TTC549 (cell line): ENCODE measurements at regions not wholly inside any gene's neighbourhood (a gene's known extent, or its start where the extent isn't known, plus 50 kb on each side); places are given as distances from the start of the nearest gene placed in this dataset.

Experiments
- FAIRE-seq: peaks from 2 replicates; lab custom pipeline; 2012; peaks lifted over from hg19 to GRCh38; lab: Jason Lieb, UNC

- no peak for FAIRE-seq
These were observed 219.0 kb downstream of the SH3BP4 start for GRCh38 chr2:235170536-235171521.

DNA sequence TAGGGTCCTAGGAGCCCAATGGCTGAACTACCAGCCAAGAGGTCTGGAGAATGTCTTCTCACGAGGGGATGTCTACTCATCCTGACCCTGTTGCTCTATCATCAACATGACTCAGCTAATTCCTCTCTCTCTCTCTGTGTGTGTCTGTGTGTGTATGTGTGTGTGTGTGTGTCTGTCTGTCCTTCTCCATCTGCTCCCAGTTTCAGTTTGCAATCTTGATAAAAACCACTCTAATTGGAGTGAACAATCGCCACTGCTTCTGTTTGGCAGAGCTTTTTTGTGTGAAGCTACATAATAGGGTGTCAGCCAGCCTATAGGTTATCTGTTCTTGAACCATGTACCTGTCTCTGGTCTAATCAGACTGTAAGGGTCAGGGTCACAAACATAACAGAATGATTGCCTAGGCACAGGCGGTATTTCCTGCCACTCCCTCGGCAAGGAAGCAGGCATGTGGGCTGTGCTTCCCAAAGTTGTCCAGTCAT lies 219.8 kb downstream of the SH3BP4 start:
- FAIRE-seq = no peak

GRCh38 chr2:235180642-235181041 lies 228.8 kb downstream of the SH3BP4 start:
- no peak for FAIRE-seq

GRCh38 chr2:235183786-235184185 lies 232.0 kb downstream of the SH3BP4 start:
- FAIRE-seq = no peak

GRCh38 chr2:235187806-235188205 lies 236.0 kb downstream of the SH3BP4 start:
- no peak for FAIRE-seq

- no peak for FAIRE-seq
These were observed 239.7 kb downstream of the SH3BP4 start for GRCh38 chr2:235191486-235191885.

DNA sequence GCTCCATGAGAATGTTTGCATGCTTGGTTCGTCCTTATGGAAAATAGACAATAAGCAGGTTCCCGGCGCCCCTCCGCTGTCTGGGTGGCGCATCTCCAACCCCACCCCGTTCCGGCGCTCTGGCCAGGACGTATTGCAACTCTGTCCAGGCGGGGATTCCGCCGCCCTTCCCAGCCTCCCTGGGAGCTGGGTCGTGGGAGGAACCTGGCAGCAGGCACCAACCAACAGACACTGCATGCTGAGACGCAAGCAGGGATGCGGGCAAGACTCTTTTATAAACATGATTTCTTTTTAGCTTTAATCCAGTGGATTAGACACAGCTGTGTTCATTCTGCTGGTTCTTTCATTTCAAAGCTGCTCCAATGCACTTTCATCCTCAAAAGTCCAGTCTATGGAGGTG lies 240.2 kb downstream of the SH3BP4 start:
- FAIRE-seq = no peak

DNA sequence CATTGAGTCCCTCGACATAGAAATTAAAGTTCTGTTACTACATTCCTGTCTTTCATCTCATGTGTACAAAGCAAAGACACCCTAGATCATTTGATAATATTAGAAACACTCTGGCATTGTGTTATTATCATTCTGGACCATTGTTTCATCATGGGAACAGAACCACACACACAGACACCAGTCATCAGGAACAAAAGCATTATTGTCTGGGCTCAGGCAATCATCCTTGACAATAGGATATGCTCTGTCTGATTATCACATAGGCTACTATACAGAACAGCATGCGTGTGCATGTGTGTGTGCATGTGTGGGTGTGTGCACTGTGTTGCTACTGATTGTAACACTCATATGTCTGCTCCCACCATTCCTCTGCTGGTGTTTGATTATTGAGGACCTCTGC lies 242.5 kb downstream of the SH3BP4 start:
- FAIRE-seq = no peak

GRCh38 chr2:235194836-235195235 lies 243.0 kb downstream of the SH3BP4 start:
- FAIRE-seq = no peak

- FAIRE-seq = no peak
These were observed 244.1 kb downstream of the SH3BP4 start for GRCh38 chr2:235195921-235196320.

DNA sequence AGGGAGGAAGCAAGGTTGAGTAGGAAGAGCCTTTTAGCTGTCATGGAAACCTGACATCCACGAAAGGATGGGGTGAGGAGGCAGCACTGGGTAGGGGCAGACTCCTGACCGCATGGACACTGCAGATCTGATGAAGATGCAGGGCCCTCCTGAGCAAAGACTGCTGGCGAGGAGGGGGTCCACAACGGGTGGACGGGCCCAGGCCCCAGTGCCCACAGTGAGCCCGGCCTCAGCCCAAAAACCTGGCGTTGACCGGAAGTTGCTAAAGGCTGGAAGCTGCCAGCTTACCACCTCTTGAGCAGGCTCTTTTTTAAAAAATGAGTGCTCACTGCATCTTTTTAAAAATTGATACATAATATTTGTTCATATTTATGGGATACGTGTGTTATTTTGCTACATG lies 247.3 kb downstream of the SH3BP4 start:
- FAIRE-seq = no peak

- no peak for FAIRE-seq
These were observed 248.4 kb downstream of the SH3BP4 start for GRCh38 chr2:235200216-235200615.

DNA sequence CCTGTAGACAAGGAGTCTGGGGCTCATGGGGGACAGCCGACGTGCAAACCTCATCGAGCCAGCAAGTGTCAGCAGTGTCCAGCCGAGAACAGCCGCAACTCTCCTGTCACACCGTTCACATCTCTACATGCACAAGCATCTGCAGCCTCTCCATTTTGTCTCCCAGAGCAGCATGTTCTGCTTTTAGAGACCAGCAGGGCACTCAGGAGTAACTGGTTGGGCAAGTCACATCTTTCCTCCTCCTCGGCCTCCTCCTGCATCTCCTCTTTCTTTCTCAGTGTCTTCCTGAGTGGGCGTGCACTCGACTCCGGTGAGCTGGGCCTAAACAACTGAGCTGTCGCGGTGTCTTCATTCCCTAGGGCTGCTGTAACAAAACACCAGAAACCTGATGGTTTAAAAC lies 249.9 kb downstream of the SH3BP4 start:
- FAIRE-seq = no peak

GRCh38 chr2:235204948-235205347 lies 253.1 kb downstream of the SH3BP4 start:
- FAIRE-seq = no peak

DNA sequence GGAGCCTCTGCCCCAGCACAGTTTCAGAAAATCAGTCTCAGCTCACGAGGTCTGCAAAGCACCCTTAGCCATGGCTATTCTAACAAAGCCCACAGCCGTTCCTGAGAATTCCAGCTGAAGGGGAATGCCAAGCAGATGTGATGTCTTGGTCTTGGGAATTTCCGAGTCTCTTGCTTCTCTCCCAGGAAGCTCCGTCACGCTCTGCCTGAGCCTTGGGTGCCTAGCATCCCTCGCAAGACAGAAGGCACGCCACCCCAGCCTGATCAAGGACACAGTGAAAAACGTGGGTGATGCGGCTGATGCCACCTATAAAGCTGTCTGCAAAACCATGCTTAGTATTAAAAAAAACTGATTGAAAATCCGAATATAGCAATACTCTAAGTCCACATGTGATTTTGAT lies 254.6 kb downstream of the SH3BP4 start:
- no peak for FAIRE-seq

DNA sequence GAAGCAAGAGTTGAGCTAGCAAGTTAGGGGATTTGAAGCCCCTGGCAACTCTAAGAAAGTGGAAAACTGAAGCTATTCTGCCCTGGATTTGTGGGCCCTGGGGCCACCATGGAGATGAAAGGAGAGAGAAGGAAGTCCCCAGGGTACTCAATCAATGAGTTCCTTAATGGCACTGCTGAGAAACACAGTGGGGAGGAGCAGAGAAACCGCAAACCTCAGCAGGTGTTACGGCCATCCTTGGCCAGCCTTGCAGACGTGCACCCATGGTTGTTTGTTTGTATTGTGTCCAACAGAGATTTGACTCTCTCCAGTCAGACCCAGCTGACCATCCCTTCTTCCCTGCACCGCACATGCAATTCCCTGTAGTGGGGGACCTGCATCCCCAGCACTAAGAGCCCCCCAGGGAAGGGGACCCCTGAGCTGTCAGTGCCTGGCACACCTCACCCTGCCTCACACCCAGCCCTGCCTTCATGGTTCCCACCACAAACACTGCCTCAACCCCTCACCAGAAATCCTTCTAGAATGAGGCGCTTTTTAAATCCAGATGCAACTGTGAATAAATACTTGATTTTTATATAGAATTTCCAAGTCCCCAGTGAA lies 255.3 kb downstream of the SH3BP4 start:
- FAIRE-seq = no peak

- no peak for FAIRE-seq
These were observed 259.2 kb downstream of the SH3BP4 start for GRCh38 chr2:235211056-235211455.

DNA sequence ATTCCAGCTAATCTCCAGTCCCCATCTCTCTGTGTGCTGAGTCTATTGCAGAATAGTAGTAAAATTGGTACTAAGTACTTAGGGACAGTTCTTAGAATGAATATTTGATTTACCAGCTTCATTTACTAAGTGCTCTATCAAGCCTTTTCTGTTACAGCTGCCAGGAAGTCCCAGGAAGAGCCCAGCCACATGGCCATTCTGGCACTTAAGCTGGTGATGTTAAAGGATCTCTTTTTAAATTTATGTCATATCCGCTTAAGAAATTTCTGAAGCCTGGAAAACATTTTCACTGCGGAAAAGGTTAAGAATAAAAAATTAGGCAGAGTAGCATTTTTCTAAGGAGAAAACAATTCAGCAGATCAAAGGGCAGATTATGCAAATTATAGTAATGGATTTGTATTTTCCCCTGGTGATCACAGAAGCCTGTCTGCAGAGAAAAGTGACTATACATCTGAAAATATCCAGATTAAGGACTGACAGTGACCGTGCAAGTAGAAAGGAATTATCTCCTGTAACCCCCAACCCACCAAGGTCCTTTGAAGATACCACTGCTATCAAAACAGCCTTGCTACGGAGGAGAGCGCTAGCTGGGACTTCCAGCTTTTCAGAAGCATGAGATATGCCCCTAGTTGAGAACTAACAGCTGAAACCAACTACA lies 260.8 kb downstream of the SH3BP4 start:
- no peak for FAIRE-seq

DNA sequence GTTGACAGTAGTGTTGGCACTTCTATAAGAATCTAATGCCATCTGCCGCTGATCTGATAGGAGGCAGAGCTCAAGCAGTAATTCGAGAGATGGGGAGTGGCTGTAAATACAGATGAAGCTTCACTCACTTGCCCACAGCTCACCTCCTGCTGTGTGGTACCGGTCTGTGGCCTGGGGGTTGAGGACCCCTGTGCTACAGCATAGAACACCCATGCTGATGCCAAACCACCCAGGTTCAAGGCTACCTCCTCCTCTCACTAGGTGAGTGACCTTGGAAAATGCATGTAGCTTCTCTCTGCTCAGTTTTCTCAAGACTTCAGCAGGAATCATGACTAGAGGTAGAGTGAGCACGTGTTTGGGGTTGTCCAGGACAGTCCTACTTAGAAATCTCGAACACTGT lies 263.4 kb downstream of the SH3BP4 start:
- FAIRE-seq = no peak

DNA sequence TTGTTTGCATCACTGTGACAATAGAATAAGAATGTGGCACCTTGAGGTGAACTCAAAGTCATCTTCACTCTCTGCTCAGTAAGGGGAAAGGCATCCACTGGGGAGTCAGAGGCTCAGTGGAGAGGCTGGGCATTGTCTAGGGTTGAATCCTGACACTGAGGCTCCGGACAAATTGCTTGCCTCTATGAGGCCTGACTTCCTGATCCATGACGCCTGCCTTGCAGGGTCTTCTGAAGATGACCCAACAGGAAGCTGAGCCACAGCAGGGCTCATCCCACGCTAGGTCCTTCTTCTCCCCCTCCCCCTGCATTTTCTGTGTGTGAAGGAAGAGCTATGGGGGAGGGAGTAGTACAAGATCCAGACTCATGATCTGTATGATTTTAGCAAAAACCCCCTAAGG lies 265.1 kb downstream of the SH3BP4 start:
- FAIRE-seq = no peak

DNA sequence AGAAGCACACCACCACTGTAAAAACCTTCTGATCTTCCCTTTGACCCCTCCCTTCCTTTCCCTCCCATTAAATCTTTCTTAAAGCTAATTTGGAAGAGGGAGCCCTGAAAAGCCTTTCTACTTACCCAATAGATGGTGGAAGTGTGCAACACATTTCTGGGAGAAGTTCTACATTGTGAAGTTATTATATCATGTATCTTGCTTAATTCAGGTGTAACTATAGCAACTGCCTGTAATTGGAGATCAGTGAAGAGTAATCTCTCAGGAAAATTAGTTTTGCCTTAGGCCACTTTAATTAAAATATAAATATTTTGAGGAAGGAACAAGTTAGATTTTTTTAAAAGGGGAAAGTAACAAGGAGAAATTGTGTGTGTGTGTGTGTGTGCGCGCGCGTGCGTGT lies 266.0 kb downstream of the SH3BP4 start:
- no peak for FAIRE-seq

DNA sequence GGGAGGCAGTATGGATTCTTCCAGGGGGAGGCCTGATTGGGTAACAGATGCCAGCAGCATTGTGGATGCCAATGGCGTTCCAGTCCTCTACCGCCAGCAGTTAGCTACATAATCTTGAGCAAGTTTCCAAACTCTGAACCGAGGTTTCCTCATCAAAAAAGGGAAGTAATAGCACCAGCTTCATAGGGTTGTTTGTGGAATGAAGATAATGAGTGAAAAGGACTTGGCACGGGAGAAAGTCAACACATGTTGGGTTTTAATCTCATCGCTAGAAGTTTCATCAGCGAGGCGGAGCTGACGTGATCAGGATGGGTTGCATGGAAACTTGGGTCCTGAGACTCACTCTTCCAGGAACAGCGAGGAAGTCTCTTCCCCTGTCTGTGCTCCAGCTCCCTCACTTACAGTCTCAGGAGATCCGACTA lies 266.7 kb downstream of the SH3BP4 start:
- FAIRE-seq = no peak

GRCh38 chr2:235219048-235219447 lies 267.2 kb downstream of the SH3BP4 start:
- FAIRE-seq = no peak
